ENCODE measurements at regions not wholly inside any gene's neighbourhood (a gene's known extent, or its start where the extent isn't known, plus 50 kb on each side); places are given as distances from the start of the nearest gene placed in this dataset.

DNA sequence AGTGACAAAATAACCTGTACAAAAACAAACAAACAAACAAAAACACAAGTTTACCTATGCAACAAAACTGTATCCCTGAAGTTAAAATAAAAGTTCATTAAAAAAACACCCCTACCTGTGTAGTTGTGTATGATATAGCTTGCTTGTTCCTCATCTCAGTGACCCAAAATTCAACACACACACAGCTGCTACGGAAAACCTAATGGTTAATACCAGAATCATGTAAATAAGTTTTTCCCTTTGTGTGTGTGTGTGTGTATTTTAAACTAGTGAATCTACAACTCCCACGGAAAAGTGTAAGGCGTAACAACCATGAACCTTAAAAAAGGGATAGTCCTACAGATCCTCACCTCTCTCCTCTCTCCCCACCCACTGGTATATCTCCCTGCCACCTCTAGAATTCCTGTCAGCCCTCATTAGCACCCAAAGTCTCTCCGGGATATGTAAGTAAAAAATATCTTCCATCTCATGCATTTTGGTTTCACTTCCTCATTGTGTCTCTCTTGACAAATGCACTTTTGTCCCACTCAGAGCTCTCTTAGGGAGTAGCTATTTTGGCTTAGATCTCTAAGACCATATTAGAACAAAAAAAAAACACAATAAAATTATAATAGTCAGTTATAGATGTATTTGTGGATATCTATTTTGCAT lies 2236.5 kb downstream of the PCDH9 start (continued):
- TF ChIP-seq, protein P1, sequence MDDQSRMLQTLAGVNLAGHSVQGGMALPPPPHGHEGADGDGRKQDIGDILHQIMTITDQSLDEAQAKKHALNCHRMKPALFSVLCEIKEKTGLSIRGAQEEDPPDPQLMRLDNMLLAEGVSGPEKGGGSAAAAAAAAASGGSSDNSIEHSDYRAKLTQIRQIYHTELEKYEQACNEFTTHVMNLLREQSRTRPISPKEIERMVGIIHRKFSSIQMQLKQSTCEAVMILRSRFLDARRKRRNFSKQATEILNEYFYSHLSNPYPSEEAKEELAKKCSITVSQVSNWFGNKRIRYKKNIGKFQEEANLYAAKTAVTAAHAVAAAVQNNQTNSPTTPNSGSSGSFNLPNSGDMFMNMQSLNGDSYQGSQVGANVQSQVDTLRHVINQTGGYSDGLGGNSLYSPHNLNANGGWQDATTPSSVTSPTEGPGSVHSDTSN (IDR thresholded peaks at IDR 0.05; ENCODE audit: insufficient replicate concordance, low read depth, low read length): peak; percentile 33
- TF ChIP-seq MTA2 (IDR thresholded peaks at IDR 0.05; ENCODE audit: low read depth) (peak; percentile 79), IKZF1 (conservative IDR thresholded peaks at IDR 0.05) (peak; percentile 90), DPF2 (IDR thresholded peaks at IDR 0.05) (peak; percentile 88), YBX1 (IDR thresholded peaks at IDR 0.05) (no peak)
- TF ChIP-seq, protein P2, sequence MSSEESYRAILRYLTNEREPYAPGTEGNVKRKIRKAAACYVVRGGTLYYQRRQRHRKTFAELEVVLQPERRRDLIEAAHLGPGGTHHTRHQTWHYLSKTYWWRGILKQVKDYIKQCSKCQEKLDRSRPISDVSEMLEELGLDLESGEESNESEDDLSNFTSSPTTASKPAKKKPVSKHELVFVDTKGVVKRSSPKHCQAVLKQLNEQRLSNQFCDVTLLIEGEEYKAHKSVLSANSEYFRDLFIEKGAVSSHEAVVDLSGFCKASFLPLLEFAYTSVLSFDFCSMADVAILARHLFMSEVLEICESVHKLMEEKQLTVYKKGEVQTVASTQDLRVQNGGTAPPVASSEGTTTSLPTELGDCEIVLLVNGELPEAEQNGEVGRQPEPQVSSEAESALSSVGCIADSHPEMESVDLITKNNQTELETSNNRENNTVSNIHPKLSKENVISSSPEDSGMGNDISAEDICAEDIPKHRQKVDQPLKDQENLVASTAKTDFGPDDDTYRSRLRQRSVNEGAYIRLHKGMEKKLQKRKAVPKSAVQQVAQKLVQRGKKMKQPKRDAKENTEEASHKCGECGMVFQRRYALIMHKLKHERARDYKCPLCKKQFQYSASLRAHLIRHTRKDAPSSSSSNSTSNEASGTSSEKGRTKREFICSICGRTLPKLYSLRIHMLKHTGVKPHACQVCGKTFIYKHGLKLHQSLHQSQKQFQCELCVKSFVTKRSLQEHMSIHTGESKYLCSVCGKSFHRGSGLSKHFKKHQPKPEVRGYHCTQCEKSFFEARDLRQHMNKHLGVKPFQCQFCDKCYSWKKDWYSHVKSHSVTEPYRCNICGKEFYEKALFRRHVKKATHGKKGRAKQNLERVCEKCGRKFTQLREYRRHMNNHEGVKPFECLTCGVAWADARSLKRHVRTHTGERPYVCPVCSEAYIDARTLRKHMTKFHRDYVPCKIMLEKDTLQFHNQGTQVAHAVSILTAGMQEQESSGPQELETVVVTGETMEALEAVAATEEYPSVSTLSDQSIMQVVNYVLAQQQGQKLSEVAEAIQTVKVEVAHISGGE (CRISPR knock-in tag; IDR thresholded peaks at IDR 0.05): no peak

DNA sequence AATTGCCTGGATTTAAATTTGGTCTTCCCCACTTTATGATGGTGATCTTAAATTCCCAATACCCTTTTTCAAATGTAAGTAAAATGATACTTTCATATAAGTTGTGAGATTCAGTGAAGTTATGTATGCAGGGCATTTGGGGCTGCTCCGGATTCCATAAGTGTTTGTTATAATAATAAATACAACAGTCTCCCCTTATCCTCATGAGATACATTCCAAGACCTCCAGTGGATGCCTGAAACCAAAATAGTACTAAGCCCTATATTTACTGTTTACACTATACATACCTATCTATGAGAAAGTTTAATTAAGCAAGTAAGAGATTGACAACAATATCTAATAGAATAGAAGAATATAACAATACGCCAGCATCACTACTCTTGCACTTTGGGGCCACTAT lies 2237.8 kb downstream of the PCDH9 start:
- FAIRE-seq (no peak), ATAC-seq (no peak), DNase-seq (ENCODE audit: low read depth, low spot score) (no peak)
- no peaks in the 10 kb centered on the region for H3K4me1 ChIP-seq (ENCODE audit: control insufficient read depth, insufficient read depth, low read length)
- RAD21 ChIA-PET (ENCODE audit: unreplicated experiment): no interaction called here
- 24% methylated on average over 2 of the region's 2 CpGs for WGBS (ENCODE audit: insufficient coverage, insufficient replicate concordance, low lambda C conversion rate, missing lambda C conversion rate)
- intact Hi-C loops (cut with micrococcal nuclease; ENCODE audit: unreplicated experiment) (loop anchor here (5.0 to 10.0 kb wide), 2 partner anchors 55 to 162 kb away; no protein-coding TSS in a partner anchor), in situ Hi-C loops (cut with MboI) (no loop called here)
- H3K4me3 ChIP-seq: no peak overlapping the region
- H3K27me3 ChIP-seq (replicated peaks in 1 of 2; ENCODE audit: control insufficient read depth in 2 of 2, insufficient read depth in 2 of 2, low read length in 1 of 2): no peaks in the 10 kb centered on the region
- SMC1A ChIA-PET (ENCODE audit: uncharacterized antibody, unreplicated experiment): no interaction called here
- no peak overlapping the region for H3K4me2 ChIP-seq (ENCODE audit: control insufficient read depth, insufficient read depth)
- no peaks in the 10 kb centered on the region for H3K36me3 ChIP-seq (ENCODE audit: control insufficient read depth in 2 of 2, insufficient read depth in 2 of 2, low read length in 1 of 2)
- H4K20me1 ChIP-seq (ENCODE audit: control insufficient read depth, insufficient read depth): no peaks in the 10 kb centered on the region
- H3K27ac ChIP-seq (ENCODE audit: control insufficient read depth, insufficient read depth): no peak overlapping the region
- no peaks in the 10 kb centered on the region for H3K9me3 ChIP-seq (replicated peaks; ENCODE audit: control insufficient read depth, insufficient read depth, low read length)
- CTCF ChIA-PET: no interaction called here
- no TSS peak for BruUV-seq (replicated peaks)
- H2AFZ ChIP-seq (ENCODE audit: control insufficient read depth, low read depth, low read length): no peak overlapping the region
- H3K79me2 ChIP-seq (ENCODE audit: control insufficient read depth, insufficient read depth, low read length): no peaks in the 10 kb centered on the region
- POLR2A ChIA-PET: no interaction called here
- H3K9ac ChIP-seq (ENCODE audit: control insufficient read depth, insufficient read depth, low read length): no peak overlapping the region
- TF ChIP-seq NR2C2 (IDR thresholded peaks at IDR 0.05; ENCODE audit: borderline replicate concordance, control insufficient read depth, insufficient read length, low read depth): no peak
- no peak for TF ChIP-seq MTA3 (IDR thresholded peaks at IDR 0.05; ENCODE audit: borderline replicate concordance, low read length)
- no peak for TF ChIP-seq HDGF (IDR thresholded peaks at IDR 0.05)
- TF ChIP-seq, protein P3, sequence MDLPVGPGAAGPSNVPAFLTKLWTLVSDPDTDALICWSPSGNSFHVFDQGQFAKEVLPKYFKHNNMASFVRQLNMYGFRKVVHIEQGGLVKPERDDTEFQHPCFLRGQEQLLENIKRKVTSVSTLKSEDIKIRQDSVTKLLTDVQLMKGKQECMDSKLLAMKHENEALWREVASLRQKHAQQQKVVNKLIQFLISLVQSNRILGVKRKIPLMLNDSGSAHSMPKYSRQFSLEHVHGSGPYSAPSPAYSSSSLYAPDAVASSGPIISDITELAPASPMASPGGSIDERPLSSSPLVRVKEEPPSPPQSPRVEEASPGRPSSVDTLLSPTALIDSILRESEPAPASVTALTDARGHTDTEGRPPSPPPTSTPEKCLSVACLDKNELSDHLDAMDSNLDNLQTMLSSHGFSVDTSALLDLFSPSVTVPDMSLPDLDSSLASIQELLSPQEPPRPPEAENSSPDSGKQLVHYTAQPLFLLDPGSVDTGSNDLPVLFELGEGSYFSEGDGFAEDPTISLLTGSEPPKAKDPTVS (IDR thresholded peaks at IDR 0.05; ENCODE audit: low read depth, low read length): no peak
- no peak for TF ChIP-seq STAT3 (IDR thresholded peaks at IDR 0.05; ENCODE audit: low read depth, low read length)
- TF ChIP-seq RUNX3 (IDR thresholded peaks at IDR 0.05; ENCODE audit: low read length): no peak
- no peak for TF ChIP-seq ZBTB33 (IDR thresholded peaks at IDR 0.05)
